NCI-H1417 (cell line): ENCODE measurements at regions not wholly inside any gene's neighbourhood (a gene's known extent, or its start where the extent isn't known, plus 50 kb on each side); places are given as distances from the start of the nearest gene placed in this dataset.
A peak's percentile ranks its signal among the peaks of the same experiment; 100 is the strongest.
"Not testable (repeated sequence)": the region's sequence is repeated elsewhere in the genome, so short reads cannot be mapped to it uniquely, and the experiment has no call there.

Source experiments
- DNase-seq, 3 experiments: peaks; one replicate each; lab custom pipeline; 2025; lab: John Stamatoyannopoulos, UW

GRCh38 chr14:58887931-58888330 is 250.2 kb downstream of the DACT1 start:
- no peak for DNase-seq

GRCh38 chr14:58898655-58899316 is 261.0 kb downstream of the DACT1 start:
- no peak for DNase-seq

- DNase-seq: no peak
These were observed 261.6 kb downstream of the DACT1 start for GRCh38 chr14:58899317-58899713.

GRCh38 chr14:58901826-58902225 is 264.1 kb downstream of the DACT1 start:
- DNase-seq: no peak

- DNase-seq: peak in 1 of 3 experiments; percentile 8
These were observed 267.0 kb downstream of the DACT1 start for GRCh38 chr14:58904776-58905175.

GRCh38 chr14:58907803-58908202 is 270.0 kb downstream of the DACT1 start:
- DNase-seq: no peak

GRCh38 chr14:58912287-58912686 is 274.5 kb downstream of the DACT1 start:
- DNase-seq: no peak

- peak in 2 of 3 experiments; percentile 9 to 27 for DNase-seq
These were observed 275.2 kb downstream of the DACT1 start for GRCh38 chr14:58912799-58913432.

GRCh38 chr14:58914279-58914855 is 274.1 kb upstream of the DAAM1 start:
- no peak for DNase-seq

GRCh38 chr14:58915646-58916045 is 272.8 kb upstream of the DAAM1 start:
- no peak for DNase-seq

- DNase-seq: no peak
These were observed 270.3 kb upstream of the DAAM1 start for GRCh38 chr14:58918066-58918738.

- DNase-seq: peak; percentile 11 to 85 (median 68)
These were observed 269.2 kb upstream of the DAAM1 start for GRCh38 chr14:58919217-58919616.

- no peak for DNase-seq
These were observed 268.2 kb upstream of the DAAM1 start for GRCh38 chr14:58920230-58920629.

GRCh38 chr14:58922201-58922940 is 266.1 kb upstream of the DAAM1 start:
- not testable (repeated sequence) for DNase-seq

GRCh38 chr14:58923751-58924405 is 264.6 kb upstream of the DAAM1 start:
- no peak for DNase-seq

- DNase-seq: no peak
These were observed 246.8 kb upstream of the DAAM1 start for GRCh38 chr14:58941629-58942028.

- DNase-seq: no peak
These were observed 246.0 kb upstream of the DAAM1 start for GRCh38 chr14:58942516-58942915.

- peak; percentile 45 to 93 (median 73) for DNase-seq
These were observed 244.0 kb upstream of the DAAM1 start for GRCh38 chr14:58944343-58944967.

GRCh38 chr14:58944968-58945356 is 243.5 kb upstream of the DAAM1 start:
- DNase-seq: no peak

- no peak for DNase-seq
These were observed 242.0 kb upstream of the DAAM1 start for GRCh38 chr14:58946431-58946830.

GRCh38 chr14:58947156-58947555 is 241.3 kb upstream of the DAAM1 start:
- DNase-seq: no peak
